ENCODE measurements at regions not wholly inside any gene's neighbourhood (a gene's known extent, or its start where the extent isn't known, plus 50 kb on each side); places are given as distances from the start of the nearest gene placed in this dataset.

DNA sequence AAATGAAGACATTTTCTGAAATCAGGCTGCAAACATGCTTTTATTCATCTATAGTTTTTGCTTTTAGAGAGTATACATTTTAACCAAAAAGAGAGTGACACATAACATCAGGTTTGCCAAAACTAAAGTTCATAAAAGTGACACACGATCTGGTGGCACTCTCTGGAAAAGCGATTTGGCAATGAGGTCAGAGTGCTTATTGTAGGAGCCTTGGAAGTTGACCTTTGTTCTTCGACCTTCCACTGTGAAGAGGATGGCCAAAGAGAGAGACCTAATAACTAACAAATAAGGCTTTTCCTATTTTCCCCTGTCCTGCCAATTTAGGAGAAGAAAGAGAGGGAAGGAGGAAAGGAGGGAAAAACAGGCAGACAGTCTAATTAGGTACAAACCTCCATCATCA is 230.1 kb downstream of the SIM1 start:
- ATAC-seq (no peak), DNase-seq (no peak)
- H3K9me3 ChIP-seq: no peaks in the 10 kb centered on the region
- no peak overlapping the region for H3K27ac ChIP-seq
- no peaks in the 10 kb centered on the region for H3K36me3 ChIP-seq
- no peaks in the 10 kb centered on the region for H3K27me3 ChIP-seq
- in situ Hi-C loops (cut with MboI; ENCODE audit: low sequenced_read_pairs in 4 of 4): no loop called here
- intact Hi-C loops (cut with DNase I; ENCODE audit: low total_unique reads): no loop called here
- no peak for TF ChIP-seq POLR2A (IDR thresholded peaks at IDR 0.05)
- TF ChIP-seq, protein P1, sequence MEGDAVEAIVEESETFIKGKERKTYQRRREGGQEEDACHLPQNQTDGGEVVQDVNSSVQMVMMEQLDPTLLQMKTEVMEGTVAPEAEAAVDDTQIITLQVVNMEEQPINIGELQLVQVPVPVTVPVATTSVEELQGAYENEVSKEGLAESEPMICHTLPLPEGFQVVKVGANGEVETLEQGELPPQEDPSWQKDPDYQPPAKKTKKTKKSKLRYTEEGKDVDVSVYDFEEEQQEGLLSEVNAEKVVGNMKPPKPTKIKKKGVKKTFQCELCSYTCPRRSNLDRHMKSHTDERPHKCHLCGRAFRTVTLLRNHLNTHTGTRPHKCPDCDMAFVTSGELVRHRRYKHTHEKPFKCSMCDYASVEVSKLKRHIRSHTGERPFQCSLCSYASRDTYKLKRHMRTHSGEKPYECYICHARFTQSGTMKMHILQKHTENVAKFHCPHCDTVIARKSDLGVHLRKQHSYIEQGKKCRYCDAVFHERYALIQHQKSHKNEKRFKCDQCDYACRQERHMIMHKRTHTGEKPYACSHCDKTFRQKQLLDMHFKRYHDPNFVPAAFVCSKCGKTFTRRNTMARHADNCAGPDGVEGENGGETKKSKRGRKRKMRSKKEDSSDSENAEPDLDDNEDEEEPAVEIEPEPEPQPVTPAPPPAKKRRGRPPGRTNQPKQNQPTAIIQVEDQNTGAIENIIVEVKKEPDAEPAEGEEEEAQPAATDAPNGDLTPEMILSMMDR (IDR thresholded peaks at IDR 0.05 in 4 of 5, conservative IDR thresholded peaks at IDR 0.05 in 1 of 5): no peak
- no peaks in the 10 kb centered on the region for H3K4me1 ChIP-seq
- no peak overlapping the region for H3K4me3 ChIP-seq

DNA sequence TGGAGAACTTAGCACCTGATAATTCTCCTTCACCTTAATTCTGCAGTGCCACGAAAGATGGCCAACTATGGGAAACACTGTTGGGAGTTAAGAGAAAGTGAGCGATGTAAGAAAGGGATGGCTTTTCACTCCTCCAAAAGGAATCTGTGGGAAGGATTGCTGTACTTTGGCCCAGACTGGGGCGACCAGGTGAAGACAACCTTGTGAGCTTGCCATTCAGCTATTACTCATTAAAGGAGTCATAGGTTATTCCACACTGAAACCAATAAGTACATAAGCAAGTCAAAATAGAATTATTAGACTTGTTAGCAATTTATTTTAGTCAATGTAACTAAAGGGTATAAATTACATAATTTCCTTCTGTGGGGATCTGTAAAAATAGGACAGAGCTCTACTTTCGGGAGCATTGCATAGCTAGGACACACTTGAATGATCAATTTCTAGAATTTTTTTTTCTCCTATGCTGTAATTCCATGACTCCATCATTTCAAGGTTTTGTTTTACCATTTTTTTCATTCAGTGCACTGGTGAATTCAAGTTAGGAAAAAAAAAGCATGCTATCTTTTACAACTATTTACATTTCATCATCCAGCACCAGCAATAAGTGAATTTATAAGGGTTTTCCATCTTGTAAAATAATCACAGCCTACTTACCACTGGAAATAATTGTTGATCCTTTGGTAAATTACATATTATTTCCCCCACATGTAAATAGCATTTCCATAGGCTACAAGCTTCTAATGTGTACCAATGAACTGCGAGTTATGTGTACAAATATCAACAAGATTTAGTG is 231.7 kb downstream of the SIM1 start:
- intact Hi-C loops (cut with DNase I; ENCODE audit: low total_unique reads): no loop called here
- TF ChIP-seq, protein P1 (IDR thresholded peaks at IDR 0.05 in 4 of 5, conservative IDR thresholded peaks at IDR 0.05 in 1 of 5): no peak
- TF ChIP-seq POLR2A (IDR thresholded peaks at IDR 0.05): no peak
- Histone ChIP-seq H3K9me3 (no peaks in the 10 kb centered on the region), H3K4me1 (peaks cover 0 to 8% of the 10 kb centered on the region in 2 donors), H3K27me3 (no peaks in the 10 kb centered on the region), H3K4me3 (no peak overlapping the region), H3K36me3 (no peaks in the 10 kb centered on the region), H3K27ac (no peak overlapping the region)
- DNase-seq: no peak
- no peak for ATAC-seq
- in situ Hi-C loops (cut with MboI; ENCODE audit: low sequenced_read_pairs in 4 of 4): no loop called here

DNA sequence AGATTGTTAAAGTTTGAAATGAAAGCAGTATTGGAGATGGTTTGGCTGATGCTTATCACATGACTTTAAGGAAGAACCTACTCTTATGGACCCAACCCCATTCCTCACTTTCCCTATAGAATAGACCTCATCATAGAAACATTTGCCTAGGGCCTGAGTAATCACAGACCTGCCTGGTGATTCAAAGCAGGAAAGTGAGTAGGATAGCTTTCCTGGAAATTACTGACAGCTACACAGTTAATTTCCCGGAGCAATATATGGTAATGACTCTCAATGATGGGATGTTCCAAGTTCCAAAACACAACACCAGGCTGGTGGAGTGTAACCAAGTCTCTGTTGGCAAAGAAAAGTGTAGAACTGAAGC is 233.8 kb downstream of the SIM1 start:
- peaks cover 0 to 8% of the 10 kb centered on the region in 2 donors for H3K4me1 ChIP-seq
- ATAC-seq (no peak), DNase-seq (no peak)
- H3K4me3 ChIP-seq: no peak overlapping the region
- TF ChIP-seq, protein P1 (IDR thresholded peaks at IDR 0.05 in 4 of 5, conservative IDR thresholded peaks at IDR 0.05 in 1 of 5): no peak
- no peak for TF ChIP-seq POLR2A (IDR thresholded peaks at IDR 0.05)
- no peaks in the 10 kb centered on the region for H3K36me3 ChIP-seq
- H3K27ac ChIP-seq: no peak overlapping the region
- no peaks in the 10 kb centered on the region for H3K27me3 ChIP-seq
- in situ Hi-C loops (cut with MboI; ENCODE audit: low sequenced_read_pairs in 4 of 4) (no loop called here), intact Hi-C loops (cut with DNase I; ENCODE audit: low total_unique reads) (no loop called here)
- no peaks in the 10 kb centered on the region for H3K9me3 ChIP-seq

DNA sequence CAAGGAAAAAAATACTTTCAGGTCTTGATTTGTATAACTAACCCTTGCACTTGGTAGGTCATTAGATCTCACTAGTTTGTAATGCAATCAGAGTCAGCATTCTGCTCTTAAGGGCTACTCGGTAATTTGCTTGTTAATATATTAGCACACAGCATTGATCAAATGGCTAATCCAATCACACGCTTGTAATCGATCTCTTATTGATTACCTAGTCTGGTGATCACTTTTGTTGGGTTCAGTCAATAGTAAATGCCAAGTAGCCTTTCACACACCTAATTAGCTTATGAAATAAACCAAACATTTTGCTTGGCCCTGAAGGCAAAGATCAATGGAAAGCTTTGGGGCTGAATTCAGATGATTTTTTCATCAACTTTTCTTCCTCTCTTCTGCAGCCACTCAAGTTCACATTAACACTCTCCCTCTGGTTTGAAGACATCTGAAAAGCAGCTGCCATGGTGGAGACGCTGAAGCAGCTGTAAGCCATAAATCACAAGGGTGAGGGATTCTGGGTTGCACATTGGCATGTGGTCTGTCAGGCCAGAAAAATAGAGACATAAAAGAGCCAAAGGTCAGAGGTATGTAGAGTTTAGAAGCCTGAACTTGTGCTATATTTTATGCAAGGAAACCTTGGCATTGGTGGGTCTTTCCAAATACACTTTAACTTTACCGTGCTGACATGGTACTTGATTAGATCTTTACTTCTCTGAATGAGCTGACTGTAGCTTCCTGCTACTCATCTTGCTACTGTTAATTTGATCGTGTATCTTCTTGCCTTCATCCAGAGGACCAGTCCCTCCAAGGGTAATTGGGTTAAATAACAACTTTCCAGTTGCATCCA is 234.4 kb downstream of the SIM1 start:
- no peak for TF ChIP-seq POLR2A (IDR thresholded peaks at IDR 0.05)
- TF ChIP-seq, protein P1 (IDR thresholded peaks at IDR 0.05 in 4 of 5, conservative IDR thresholded peaks at IDR 0.05 in 1 of 5): no peak
- H3K4me1 ChIP-seq: peaks cover 0 to 8% of the 10 kb centered on the region in 2 donors
- in situ Hi-C loops (cut with MboI; ENCODE audit: low sequenced_read_pairs in 4 of 4): no loop called here

More for the DNA sequence above, 234.4 kb downstream of the SIM1 start:
- Histone ChIP-seq H3K27ac (no peak overlapping the region), H3K9me3 (no peaks in the 10 kb centered on the region), H3K27me3 (no peaks in the 10 kb centered on the region), H3K4me3 (no peak overlapping the region), H3K36me3 (no peaks in the 10 kb centered on the region)
- DNase-seq: no peak
- intact Hi-C loops (cut with DNase I; ENCODE audit: low total_unique reads): no loop called here
- ATAC-seq: no peak
